ENCODE measurements at regions not wholly inside any gene's neighbourhood (a gene's known extent, or its start where the extent isn't known, plus 50 kb on each side); places are given as distances from the start of the nearest gene placed in this dataset.

DNA sequence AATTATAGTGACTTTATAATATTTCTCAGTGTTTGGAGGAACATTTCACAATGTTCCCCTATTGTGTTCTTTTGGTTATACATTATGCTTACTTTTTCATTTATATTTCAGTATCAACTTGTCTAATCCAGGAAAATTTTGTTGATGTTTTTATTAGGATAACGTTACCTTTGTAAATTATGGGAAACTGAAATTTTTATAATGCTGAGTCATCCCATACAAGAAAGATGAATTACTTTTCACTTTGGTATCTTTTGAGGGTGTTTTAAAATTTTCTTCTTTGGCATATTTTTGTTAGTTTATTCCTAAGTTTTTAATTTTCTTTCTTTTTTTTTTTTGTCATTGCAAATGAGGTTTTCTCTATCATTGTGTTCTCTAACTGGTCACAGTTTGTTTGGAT is 542.7 kb downstream of the SLC16A7 start:
- no peak for DNase-seq (ENCODE audit: low read depth in 2 of 2)

DNA sequence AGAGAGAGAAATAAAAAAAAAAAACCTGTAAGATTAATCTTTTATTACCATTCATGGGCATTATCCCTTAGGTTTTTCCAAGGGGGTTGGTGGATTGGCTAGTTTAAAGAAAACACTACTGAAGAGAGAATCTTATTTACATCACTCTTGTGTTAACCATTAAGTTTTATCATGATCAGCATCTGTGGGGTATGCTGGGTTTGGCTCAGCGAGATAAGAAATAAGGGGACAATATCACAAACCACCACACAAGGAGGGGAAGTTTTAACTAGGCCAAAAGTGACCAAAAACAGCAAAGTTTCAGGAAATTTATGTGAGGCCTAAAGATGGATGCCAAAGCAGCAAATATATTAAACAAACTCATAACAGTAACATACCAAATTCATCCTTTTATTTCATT is 548.6 kb downstream of the SLC16A7 start:
- DNase-seq (ENCODE audit: low read depth in 2 of 2) = no peak

DNA sequence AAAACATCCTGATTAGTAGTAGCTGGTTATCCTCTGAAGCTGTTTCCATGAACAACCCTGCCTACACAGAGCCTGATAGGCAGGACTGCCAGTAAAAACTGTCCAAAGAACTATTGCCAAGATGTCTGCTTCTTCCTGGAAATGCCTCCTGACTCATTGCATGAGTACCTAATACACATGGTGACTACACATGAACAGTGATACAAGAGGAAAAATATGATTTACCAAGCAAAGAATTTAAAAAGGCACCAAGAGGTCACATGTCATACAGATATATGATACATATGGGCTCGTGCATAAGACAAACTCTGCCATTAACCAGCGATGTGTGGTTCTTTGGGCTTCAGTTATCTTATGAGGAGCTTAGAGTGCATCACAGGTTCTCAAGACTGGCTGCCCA is 552.3 kb downstream of the SLC16A7 start:
- no peak for DNase-seq (ENCODE audit: low read depth in 2 of 2)

DNA sequence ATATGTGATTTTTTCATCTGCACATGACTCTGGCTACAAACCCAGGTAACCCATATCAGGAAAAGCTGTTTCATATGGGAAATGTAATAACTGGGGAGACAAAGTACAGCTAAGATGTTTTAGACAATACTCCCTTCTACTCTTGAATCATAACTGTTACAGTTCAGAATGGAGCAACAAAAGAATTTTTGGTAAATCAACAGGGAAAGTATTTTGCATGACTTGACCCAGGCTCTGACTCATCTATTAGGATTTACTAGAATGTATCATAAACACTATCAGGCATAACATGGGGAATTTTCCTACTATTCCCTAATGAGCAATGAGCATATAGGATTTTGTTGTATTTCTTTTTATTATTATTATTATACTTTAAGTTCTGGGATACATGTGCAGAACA is 553.0 kb downstream of the SLC16A7 start:
- no peak for DNase-seq (ENCODE audit: low read depth in 2 of 2)

GRCh38 chr12:60152756-60153155 is 556.9 kb downstream of the SLC16A7 start:
- DNase-seq (ENCODE audit: low read depth in 2 of 2) = no peak

- DNase-seq (ENCODE audit: low read depth in 2 of 2) = no peak
Observed at GRCh38 chr12:60159761-60160160, 563.9 kb downstream of the SLC16A7 start.

DNA sequence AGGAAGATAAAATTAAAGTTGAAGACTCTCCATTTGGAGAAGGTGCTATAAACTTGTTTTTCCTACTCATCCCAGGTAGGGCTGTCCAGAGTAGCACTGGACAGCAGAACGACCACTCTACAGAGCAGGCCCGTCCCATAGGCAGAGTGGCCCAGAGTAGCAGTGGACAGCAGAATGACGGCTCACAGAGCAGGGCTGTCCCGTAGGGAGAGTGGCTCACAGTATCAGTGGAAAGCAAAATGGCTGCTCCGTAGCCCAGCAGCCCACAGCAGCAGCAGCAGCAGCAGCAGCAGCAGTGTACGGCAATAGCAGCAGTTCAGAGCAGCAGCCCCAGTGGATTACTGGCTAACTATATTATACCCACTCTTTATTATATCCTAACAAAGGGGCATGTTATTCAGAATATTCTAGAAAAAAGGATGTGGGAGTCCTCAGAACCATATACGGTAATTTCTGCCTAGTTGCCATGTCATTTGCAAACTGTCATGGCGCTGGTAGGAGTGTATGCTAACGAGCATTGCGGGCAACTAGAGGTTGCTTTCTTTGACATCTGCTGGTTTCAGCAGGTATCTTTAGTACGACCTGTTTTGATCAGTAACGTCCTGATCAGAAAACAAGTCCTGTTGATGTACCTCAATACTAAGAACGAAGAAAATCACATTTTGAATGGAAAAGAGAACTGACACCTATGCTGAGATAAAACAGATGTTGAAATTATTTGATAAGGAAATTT is 567.3 kb downstream of the SLC16A7 start:
- no peak for DNase-seq (ENCODE audit: low read depth in 2 of 2)

DNA sequence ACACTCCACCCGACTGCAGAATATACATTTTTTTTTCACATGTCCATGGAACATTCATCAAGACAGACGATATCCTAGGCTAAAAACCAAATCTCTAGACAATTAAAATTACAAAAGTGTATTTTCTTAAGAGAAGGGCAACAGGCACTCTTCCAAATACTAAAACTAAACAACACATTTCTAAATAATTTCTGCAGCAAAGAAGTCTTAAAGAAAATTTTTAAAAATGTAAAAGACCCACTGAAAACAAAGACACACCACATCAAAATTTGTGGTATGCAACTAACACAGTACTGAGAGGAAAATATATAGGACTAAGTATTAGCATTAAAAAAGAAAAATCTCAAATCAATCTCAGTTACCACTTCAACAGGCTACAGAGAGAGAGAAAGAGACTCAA is 570.0 kb downstream of the SLC16A7 start:
- DNase-seq (ENCODE audit: low read depth in 2 of 2) = no peak

DNA sequence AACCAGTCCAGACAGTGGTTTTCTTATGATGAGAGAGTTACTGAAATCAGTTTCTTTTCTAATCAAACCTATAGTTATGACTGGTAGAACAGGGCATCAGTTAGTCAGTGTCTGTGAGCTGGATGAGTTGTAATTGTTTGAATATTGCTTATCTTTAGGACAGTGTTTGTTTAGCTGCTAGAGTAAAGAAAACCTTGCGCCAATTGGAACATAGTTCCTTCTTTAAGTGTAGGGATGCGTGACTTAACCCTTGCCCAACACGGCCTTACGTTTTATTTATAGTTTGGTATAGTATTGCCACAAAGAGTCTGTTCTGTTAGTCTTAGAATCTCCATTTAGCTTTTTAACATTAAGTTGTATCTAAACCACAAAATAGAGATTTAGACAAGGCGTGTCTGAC is 572.6 kb downstream of the SLC16A7 start:
- no peak for DNase-seq (ENCODE audit: low read depth in 2 of 2)

GRCh38 chr12:60169904-60170303 is 574.1 kb downstream of the SLC16A7 start:
- no peak for DNase-seq (ENCODE audit: low read depth in 2 of 2)

GRCh38 chr12:60172266-60173211 is 576.7 kb downstream of the SLC16A7 start:
- DNase-seq (ENCODE audit: low read depth in 2 of 2) = no peak

DNA sequence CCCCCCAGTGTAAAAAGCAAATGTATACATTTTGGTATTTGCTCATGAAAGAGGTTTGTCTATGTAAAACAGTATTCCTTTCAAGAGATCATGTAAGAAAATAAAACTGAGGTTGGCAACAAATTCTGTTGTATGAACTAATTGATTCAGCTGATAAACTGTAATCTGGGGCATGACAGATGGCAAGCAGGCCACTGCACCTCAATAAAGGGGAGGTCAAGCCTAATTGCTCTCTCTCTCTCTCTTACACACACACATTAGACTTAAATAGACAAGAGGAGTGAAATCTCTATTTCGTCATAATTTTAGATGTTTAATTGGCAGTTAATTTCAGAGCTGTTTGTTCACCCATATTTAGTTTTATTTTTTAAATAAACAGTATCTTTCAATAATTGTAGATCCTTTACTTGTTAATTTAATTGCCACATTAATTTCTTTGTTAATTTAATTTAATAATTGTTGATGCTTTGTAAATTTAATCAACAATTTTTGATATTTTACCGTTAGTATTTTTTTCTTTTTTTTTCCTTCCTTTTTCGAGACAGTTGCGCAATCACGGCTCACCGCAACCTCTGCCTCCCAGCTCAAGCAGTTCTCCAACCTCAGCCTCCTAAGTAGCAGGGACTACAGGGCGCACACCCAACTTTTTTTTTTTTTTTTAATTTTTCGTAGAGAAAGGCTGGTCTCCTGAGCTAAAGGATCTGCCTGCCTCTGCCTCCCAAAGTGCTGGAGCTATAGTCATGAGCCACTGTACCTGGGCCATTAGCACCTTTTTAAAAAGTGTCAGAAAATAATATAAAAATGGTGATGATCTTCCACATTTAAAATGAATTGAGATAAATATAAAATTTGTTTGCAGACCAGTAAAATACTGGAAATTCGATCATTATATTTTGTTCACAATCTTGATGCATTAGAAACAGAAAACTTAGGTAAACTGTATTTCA is 577.7 kb downstream of the SLC16A7 start:
- DNase-seq (ENCODE audit: low read depth in 2 of 2) = no peak

DNA sequence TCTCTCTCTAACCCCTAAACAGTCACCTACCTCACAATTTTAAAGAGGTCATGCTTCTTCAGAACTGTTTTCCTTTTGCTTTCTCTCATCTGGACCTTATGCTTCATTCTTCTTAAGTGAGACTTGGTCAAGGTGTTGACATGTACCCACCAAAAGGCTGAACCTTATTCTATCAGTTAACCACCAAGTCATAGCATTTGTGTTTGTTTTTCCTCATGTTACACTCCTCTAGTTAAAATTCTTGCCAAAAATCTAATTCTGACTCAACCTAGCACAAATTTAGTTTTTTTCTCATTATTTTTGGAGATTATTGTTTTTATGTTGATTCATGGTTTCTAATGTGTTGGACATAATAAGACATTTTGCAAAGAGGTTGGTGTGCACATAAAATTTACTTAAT is 578.6 kb downstream of the SLC16A7 start:
- DNase-seq (ENCODE audit: low read depth in 2 of 2) = no peak

DNA sequence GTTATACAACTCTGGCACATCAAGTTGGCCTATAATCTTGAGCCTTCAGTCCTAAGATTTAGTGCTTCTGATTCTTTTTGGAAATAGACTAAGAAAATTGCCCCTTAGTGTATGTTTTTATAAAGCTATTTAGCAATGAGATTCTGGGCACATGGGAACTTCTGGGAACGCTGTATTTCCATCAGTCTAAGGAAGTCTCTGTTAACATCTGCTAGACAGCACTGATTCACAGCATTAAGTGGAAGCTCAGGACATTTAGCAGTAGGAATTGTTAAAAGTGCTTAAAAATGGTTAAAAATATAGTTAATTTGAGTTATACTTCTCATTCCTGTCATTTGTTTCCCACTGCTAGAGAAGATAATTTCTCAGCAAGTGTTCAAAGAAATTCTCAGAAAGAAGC is 579.1 kb downstream of the SLC16A7 start:
- DNase-seq (ENCODE audit: low read depth in 2 of 2) = no peak

- DNase-seq (ENCODE audit: low read depth in 2 of 2) = no peak
Observed at GRCh38 chr12:60176891-60177290, 581.1 kb downstream of the SLC16A7 start.

DNA sequence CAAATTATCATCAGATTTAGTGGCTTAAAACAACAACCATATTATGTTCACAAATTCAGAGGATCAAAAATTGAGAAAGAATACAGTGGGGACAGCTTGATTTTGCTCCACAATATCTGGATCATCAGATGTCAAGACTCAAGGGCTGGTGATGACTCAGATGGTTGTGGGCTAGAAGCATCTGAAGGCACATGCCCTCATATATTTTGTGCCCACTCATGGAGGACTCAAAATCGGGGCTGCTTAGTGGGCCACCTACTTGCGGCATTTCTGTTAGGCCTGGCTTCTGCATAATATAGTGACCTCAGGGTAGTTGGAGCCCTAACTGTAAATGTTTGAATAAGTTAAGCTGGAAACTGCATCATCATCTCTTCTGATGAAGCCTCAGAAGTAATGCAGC is 584.5 kb downstream of the SLC16A7 start:
- DNase-seq (ENCODE audit: low read depth in 2 of 2) = no peak

DNA sequence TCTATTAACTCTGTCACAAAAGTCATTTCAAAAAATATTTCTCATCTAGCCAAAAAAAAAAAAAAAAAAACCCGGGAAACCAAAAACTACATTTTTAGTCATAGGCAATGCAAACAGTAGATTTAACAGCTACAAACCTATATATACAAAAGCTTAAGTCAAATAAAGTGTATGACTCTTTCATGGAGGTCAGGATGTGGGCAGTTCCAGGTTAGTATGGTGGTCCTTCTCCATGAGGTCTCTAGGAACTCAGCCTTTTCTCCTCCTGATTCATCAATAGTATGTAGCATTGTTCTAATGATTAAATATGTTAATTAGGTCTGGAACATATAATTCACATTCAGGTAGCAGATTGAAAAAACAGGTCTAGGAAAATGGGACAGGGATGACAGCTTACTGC is 586.5 kb downstream of the SLC16A7 start:
- no peak for DNase-seq (ENCODE audit: low read depth in 2 of 2)

DNA sequence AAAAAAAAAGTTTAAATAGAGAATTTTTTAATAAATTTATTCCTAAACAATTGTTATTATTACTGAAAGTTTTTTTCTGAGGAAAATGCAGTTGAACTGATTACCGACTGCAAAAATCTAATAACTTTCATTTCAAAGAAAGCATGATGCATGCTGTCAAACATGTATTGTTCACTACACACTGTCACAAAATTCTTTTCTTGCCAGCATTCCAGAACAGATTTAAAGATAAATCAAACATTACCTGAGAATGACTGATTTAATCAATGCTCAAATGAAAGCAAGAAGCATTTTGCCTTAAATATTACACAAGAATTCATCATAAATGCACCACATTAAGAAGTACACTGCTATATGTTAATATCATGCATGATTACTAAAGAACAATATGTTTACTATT is 588.3 kb downstream of the SLC16A7 start:
- no peak for DNase-seq (ENCODE audit: low read depth in 2 of 2)

DNA sequence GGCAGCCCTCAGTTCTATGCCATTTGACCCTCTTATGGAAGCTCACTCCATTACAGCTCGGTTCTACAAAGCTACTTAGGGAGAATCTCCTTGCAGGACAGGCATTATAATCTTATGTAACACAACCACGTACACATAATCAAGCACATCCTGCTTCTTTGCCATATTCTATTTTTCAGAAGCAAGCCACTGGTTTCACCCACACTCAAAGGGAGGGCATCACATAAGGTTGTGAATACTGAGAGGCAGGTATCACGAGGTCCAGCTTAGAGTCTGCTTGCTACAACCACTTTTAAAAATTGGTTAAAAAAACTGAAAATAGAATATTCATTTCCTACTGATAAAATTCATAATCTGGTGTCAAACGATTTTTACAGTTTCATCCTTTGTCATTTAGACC is 589.2 kb downstream of the SLC16A7 start:
- DNase-seq (ENCODE audit: low read depth in 2 of 2) = no peak

- DNase-seq (ENCODE audit: low read depth in 2 of 2) = no peak
Observed at GRCh38 chr12:60191271-60191670, 595.4 kb downstream of the SLC16A7 start.

DNA sequence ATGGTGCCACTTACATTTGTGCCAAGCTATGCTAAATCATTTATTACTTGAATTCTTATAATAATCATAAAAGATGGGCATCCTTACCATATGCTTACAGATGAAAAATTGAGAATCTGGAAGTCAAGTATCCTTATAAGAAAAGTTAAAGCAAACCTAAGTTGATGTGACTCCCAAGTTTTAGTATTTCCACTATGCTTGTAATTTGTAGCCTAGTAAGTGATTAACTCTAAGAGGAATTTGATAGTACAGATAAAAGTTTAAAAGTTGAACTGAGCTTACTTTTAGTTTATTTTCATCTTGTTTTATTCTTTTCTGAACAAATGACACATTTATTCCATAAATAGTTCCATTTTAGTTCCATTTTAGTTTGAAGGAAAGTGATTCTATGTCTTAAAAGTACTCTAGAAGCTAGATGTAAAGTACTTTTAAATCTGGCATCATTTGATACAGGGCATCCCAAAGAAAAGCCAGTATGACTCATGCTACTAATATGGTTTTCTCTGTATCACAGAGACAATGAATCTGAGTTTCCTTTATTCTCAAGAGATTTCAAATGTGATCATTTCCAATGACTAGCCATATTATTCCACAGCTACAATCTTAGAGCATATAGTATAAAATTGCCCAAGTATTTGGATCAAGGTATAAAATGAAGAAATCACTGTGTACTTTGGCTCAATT is 596.0 kb downstream of the SLC16A7 start:
- no peak for DNase-seq (ENCODE audit: low read depth in 2 of 2)

Data from stimulated activated CD4-positive, alpha-beta T cell treated with anti-CD3 and anti-CD28 coated beads, Interleukin-1b, Interleukin-23, amount 100 ng/mL, for 1 hour (primary cell).